Cardiac muscle cell (in vitro differentiated cells and primary cell): ENCODE measurements at regions not wholly inside any gene's neighbourhood (a gene's known extent, or its start where the extent isn't known, plus 50 kb on each side); places are given as distances from the start of the nearest gene placed in this dataset.

Source experiments
- DNase-seq, 2 donors: peaks; one replicate each; pipeline versions ENCODE4 v3.0.0 to v3.0.0-alpha.2; 2010 to 2017; ENCODE audit warnings: low read depth in 1 of 2, low spot score in 1 of 2
- H3K27ac ChIP-seq: fragments of 200-600 bp; sonication (generic); 2 replicates; pipeline ENCODE4 v1.5.1; 2016
- H3K27me3 ChIP-seq: fragments of 200-600 bp; sonication (generic); 2 replicates; pipeline ENCODE4 v1.6.0; 2016; ENCODE audit warnings: control low read depth
- H3K36me3 ChIP-seq: fragments of 200-600 bp; sonication (generic); 2 replicates; pipeline ENCODE4 v1.5.1; 2016; ENCODE audit warnings: control low read depth
- H3K4me1 ChIP-seq: fragments of 200-600 bp; sonication (generic); 2 replicates; pipeline ENCODE4 v1.8.1; 2017; ENCODE audit warnings: low read depth, mild to moderate bottlenecking, mixed run types
- H3K4me3 ChIP-seq: fragments of 200-600 bp; sonication (generic); 2 replicates; pipeline ENCODE4 v1.5.1; 2016; ENCODE audit warnings: mild to moderate bottlenecking
- H3K9me3 ChIP-seq: fragments of 200-600 bp; sonication (generic); 2 replicates; pipeline ENCODE4 v1.5.1; 2017; ENCODE audit warnings: low read depth, mild to moderate bottlenecking, control low read depth
- CTCF ChIP-seq: IDR thresholded peaks from 2 replicates; pipeline ENCODE4 v1.5.1; 2012; ENCODE audit warnings: low read depth, mild to moderate bottlenecking, low read length

DNA sequence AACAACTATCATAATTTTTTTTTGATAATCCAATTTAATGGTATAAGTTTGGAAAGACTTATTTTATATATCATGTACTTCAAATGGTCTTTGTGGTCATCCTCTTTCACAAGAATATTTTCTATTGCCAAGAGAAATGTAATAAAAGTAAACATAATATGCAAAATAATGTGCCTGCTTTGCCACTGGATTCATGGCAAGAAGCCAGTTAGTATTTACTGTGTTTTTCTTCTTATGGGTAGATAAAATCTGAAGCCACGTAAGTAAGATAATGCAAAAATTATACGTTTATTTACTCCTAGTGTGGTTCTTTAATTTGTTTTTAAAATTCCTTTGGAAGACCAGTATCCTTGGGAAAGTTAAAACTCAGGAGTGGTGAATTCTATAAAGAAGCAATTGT, 258.5 kb downstream of the ARL4A start:
- H3K4me1 ChIP-seq = no peaks in the 10 kb centered on the region
- no peak for DNase-seq
- H3K27me3 ChIP-seq = no peaks in the 10 kb centered on the region
- H3K4me3 ChIP-seq = no peak overlapping the region
- no peaks in the 10 kb centered on the region for H3K36me3 ChIP-seq
- H3K9me3 ChIP-seq = no peaks in the 10 kb centered on the region
- TF ChIP-seq CTCF = no peak
- no peak overlapping the region for H3K27ac ChIP-seq

GRCh38 chr7:12947465-12947864, 260.0 kb downstream of the ARL4A start:
- DNase-seq = no peak
- H3K4me3 ChIP-seq = no peak overlapping the region
- no peaks in the 10 kb centered on the region for H3K4me1 ChIP-seq
- no peaks in the 10 kb centered on the region for H3K9me3 ChIP-seq
- TF ChIP-seq CTCF = no peak
- H3K36me3 ChIP-seq = no peaks in the 10 kb centered on the region
- H3K27me3 ChIP-seq = no peaks in the 10 kb centered on the region
- H3K27ac ChIP-seq = no peak overlapping the region

DNA sequence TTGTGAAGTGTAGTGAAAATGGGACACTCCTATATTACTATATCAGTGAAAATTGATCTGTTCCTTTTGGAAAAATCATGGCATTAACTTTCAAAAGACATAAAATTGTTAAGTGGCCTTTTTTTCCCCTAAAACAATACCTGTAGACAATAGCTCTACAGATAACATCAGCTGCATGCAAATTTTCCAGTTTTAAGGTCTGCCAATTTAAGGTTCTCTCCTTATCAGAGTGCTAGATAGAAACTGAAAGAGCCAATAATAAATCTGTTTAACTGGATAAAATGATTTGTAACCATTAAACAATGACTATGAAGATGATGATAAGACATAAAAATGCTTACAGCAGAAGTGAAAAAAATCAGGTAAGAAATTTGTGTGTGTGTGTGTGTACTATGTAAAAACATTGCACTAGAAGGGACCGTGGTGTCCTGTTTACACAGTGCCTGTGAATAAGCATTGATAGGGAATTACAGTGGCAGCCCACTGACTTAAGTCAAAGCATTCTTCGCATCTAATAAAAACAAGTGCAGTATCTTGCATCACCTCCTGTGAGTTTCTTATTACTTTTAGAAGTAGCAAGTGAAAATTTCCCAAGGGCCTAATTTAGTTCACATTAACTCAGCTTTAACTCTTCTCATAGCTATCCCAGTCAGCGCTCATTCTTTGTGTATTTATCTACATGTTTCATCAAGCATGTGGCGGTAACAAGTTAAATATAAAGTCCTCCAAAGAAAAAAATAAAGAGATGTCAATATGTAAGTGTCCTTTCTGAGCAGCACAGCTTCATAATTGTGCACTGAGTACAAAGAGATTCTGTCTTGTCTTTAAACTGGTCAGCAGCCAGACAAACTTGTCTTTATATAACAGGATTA, 261.9 kb downstream of the ARL4A start:
- Histone ChIP-seq H3K4me3 (no peak overlapping the region), H3K27ac (no peak overlapping the region), H3K4me1 (no peaks in the 10 kb centered on the region), H3K9me3 (no peaks in the 10 kb centered on the region), H3K27me3 (no peaks in the 10 kb centered on the region), H3K36me3 (no peaks in the 10 kb centered on the region)
- DNase-seq = no peak
- no peak for TF ChIP-seq CTCF

GRCh38 chr7:12951397-12951801, 264.0 kb downstream of the ARL4A start:
- H3K27ac ChIP-seq = no peak overlapping the region
- TF ChIP-seq CTCF = no peak

GRCh38 chr7:12954380-12955033, 267.1 kb downstream of the ARL4A start:
- Histone ChIP-seq H3K27me3 (no peaks in the 10 kb centered on the region), H3K27ac (no peak overlapping the region), H3K4me1 (no peaks in the 10 kb centered on the region), H3K36me3 (no peaks in the 10 kb centered on the region), H3K9me3 (no peaks in the 10 kb centered on the region), H3K4me3 (no peak overlapping the region)
- TF ChIP-seq CTCF = no peak
- no peak for DNase-seq

More at GRCh38 chr7:12951397-12951801, 264.0 kb downstream of the ARL4A start:
- Histone ChIP-seq H3K36me3 (no peaks in the 10 kb centered on the region), H3K4me3 (no peak overlapping the region), H3K4me1 (no peaks in the 10 kb centered on the region), H3K27me3 (no peaks in the 10 kb centered on the region), H3K9me3 (no peaks in the 10 kb centered on the region)
- DNase-seq = peak in 1 of 2 donors; percentile 54
